ENCODE measurements at regions not wholly inside any gene's neighbourhood (a gene's known extent, or its start where the extent isn't known, plus 50 kb on each side); places are given as distances from the start of the nearest gene placed in this dataset.

DNA sequence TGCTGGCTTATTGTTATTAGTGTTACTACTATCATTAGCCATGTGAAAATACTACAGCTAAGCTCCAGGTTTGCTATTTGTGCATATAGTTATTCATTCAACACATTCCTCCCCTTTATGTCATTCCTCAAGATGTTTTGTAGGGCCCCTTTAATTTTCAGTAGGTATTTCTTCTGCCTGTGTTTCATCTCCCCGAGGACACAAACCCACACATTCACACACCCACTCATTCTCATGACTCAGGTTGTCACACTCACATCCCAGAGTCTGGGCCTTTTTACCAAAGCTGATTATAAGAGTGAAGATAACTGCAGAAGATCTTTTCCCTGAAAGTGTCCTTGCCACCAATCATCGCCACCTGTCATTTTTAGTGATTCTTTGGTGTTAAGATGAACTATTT, 68.6 kb upstream of the SPOPL start:
- H3K9me3 ChIP-seq, result no peaks in the 10 kb centered on the region
- H3K27me3 ChIP-seq, result no peaks in the 10 kb centered on the region
- intact Hi-C loops (cut with DNase I), result no loop called here
- H3K36me3 ChIP-seq, result no peaks in the 10 kb centered on the region
- no peaks in the 10 kb centered on the region for H3K4me1 ChIP-seq
- DNase-seq (no peak), ATAC-seq (no peak)
- H3K4me3 ChIP-seq, result no peak overlapping the region
- H3K27ac ChIP-seq, result no peak overlapping the region
- TF ChIP-seq, protein P1, sequence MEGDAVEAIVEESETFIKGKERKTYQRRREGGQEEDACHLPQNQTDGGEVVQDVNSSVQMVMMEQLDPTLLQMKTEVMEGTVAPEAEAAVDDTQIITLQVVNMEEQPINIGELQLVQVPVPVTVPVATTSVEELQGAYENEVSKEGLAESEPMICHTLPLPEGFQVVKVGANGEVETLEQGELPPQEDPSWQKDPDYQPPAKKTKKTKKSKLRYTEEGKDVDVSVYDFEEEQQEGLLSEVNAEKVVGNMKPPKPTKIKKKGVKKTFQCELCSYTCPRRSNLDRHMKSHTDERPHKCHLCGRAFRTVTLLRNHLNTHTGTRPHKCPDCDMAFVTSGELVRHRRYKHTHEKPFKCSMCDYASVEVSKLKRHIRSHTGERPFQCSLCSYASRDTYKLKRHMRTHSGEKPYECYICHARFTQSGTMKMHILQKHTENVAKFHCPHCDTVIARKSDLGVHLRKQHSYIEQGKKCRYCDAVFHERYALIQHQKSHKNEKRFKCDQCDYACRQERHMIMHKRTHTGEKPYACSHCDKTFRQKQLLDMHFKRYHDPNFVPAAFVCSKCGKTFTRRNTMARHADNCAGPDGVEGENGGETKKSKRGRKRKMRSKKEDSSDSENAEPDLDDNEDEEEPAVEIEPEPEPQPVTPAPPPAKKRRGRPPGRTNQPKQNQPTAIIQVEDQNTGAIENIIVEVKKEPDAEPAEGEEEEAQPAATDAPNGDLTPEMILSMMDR (IDR thresholded peaks at IDR 0.05), result no peak

DNA sequence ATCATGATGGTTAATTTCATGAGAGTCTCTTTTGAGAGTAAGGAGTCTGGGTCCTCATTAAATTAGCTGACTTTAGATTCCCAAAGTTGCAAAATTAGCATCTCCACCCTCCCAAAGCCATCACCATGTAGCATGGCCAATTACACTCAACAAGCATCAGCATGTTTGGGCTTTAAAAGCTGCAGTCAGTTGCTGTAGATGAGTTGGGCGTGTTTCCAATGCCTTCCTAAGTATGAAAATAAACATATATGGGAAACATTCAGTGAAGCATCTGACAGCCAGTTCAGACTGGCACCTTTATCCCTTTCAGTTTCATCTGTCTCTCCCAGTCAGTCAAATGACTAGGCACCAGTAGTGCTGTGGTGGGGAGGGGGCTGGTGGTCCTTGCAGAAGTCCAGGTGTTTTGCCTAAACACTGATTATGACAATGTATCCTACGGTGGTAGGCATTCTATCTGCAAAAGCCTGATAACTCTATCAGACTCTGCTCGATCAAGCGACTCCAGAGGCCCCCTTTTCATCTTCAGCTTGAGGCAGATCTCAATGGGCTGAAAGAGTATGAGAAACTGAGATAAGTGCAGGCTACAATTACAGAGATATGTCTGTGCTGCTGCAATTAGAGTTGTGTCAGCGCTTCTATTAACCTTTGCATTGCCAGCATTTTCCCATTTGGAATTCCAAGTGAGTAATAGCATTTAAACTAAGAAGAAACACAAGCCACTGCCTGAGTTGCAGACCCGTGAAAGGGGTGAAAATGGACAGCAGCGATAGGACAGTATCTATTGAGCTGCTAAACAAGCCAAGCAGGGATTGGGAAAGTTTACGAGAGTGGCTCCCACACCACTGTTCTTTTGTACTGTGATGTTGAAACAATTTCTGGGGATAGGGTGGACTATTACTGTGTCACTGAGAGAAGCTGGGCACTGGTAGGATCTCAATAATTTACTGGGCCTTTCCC, 67.3 kb upstream of the SPOPL start:
- DNase-seq (no peak), ATAC-seq (no peak)
- intact Hi-C loops (cut with DNase I), result no loop called here
- Histone ChIP-seq H3K27ac (no peak overlapping the region), H3K4me1 (no peaks in the 10 kb centered on the region), H3K9me3 (no peaks in the 10 kb centered on the region), H3K36me3 (no peaks in the 10 kb centered on the region), H3K27me3 (no peaks in the 10 kb centered on the region), H3K4me3 (no peak overlapping the region)
- TF ChIP-seq, protein P1 (IDR thresholded peaks at IDR 0.05), result no peak

DNA sequence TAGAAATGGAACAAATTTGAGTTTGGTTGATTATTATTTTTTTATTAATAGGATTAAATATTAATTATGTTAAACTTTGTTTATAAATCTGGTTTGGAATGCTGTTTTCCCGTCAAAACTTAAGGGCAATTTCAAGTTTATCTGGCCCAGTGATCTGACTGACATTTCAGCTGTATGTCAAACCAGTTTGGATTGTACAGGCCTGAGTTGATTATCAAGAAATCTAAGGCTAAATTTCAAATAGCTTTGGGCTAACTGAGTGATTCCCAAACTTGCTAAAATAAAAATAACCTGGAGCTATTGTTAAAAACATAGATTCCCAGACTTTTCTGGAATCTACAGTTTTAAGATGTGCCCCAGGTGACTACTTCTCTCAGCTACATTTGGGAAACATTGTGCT, 65.9 kb upstream of the SPOPL start:
- no peak overlapping the region for H3K4me3 ChIP-seq
- no peaks in the 10 kb centered on the region for H3K4me1 ChIP-seq
- no peak overlapping the region for H3K27ac ChIP-seq
- no peak for ATAC-seq
- DNase-seq, result no peak
- intact Hi-C loops (cut with DNase I), result no loop called here
- TF ChIP-seq, protein P1 (IDR thresholded peaks at IDR 0.05), result no peak
- H3K36me3 ChIP-seq, result no peaks in the 10 kb centered on the region
- no peaks in the 10 kb centered on the region for H3K27me3 ChIP-seq
- H3K9me3 ChIP-seq, result no peaks in the 10 kb centered on the region

GRCh38 chr2:138439733-138440132, 61.8 kb upstream of the SPOPL start:
- Histone ChIP-seq H3K27ac (no peak overlapping the region), H3K4me3 (no peak overlapping the region), H3K36me3 (no peaks in the 10 kb centered on the region), H3K27me3 (no peaks in the 10 kb centered on the region), H3K4me1 (no peaks in the 10 kb centered on the region), H3K9me3 (no peaks in the 10 kb centered on the region)
- TF ChIP-seq, protein P1 (IDR thresholded peaks at IDR 0.05), result no peak
- DNase-seq (no peak), ATAC-seq (no peak)
- intact Hi-C loops (cut with DNase I), result no loop called here

DNA sequence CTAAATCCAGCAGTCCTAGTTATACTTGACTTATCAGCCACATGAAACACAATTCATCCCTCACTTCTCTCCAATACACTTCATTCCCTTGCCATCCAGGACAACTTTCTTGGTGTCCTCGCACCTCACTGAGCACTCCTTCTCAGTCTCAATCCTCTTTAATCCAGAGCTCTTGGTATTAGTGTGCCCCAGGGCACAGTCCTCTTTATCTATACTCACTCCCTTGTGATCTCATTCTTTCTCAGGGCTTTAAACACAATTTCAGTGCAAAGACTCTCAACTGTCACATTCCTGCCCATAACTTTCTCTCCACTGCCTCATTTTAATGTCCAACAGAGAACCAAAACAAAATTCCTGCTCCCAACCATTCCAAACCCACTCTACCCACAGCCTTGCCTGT, 60.8 kb upstream of the SPOPL start:
- ATAC-seq (no peak), DNase-seq (no peak)
- no peaks in the 10 kb centered on the region for H3K36me3 ChIP-seq
- H3K9me3 ChIP-seq, result no peaks in the 10 kb centered on the region
- intact Hi-C loops (cut with DNase I), result no loop called here
- H3K4me1 ChIP-seq, result no peaks in the 10 kb centered on the region
- TF ChIP-seq, protein P1 (IDR thresholded peaks at IDR 0.05), result no peak
- no peaks in the 10 kb centered on the region for H3K27me3 ChIP-seq
- H3K4me3 ChIP-seq, result no peak overlapping the region
- H3K27ac ChIP-seq, result no peak overlapping the region

Measured in left lung (tissue), 4 donors.